CD4-positive, CD25-positive, alpha-beta regulatory T cell (primary cell): ENCODE measurements at regions not wholly inside any gene's neighbourhood (a gene's known extent, or its start where the extent isn't known, plus 50 kb on each side); places are given as distances from the start of the nearest gene placed in this dataset.

Experiments used
- ATAC-seq, 2 donors: fragments of 150-1000 bp; cut with Tn5 transposase; one replicate each; pipeline ENCODE4 v1.10.0; 2021; ENCODE audit warnings: low read depth in 2 of 2, moderate number of reproducible peaks in 2 of 2, moderate library complexity in 1 of 2
- DNase-seq, 3 donors: peaks; one replicate each; pipeline versions ENCODE4 v3.0.0 to v3.0.0-alpha.2; 2012 to 2022; ENCODE audit warnings: mixed read lengths in 1 of 3
- H3K27ac ChIP-seq: one replicate; pipeline ENCODE4 v1.7.0; 2013; ENCODE audit warnings: mild to moderate bottlenecking, low read length; ENCODE audit not compliant: insufficient read depth, poor library complexity, severe bottlenecking
- H3K27me3 ChIP-seq: one replicate; pipeline ENCODE4 v1.7.0; 2013; ENCODE audit warnings: low read length; ENCODE audit not compliant: control insufficient read depth, insufficient read depth
- H3K36me3 ChIP-seq: one replicate; pipeline ENCODE4 v1.7.0; 2013; ENCODE audit warnings: mild to moderate bottlenecking, low read length, moderate library complexity; ENCODE audit not compliant: control insufficient read depth, insufficient read depth
- H3K4me1 ChIP-seq: 2 replicates; pipeline ENCODE4 v1.7.0; 2013; ENCODE audit warnings: mild to moderate bottlenecking, low read length; ENCODE audit not compliant: insufficient read depth, control insufficient read depth, poor library complexity, severe bottlenecking
- H3K4me3 ChIP-seq: one replicate; pipeline ENCODE4 v1.7.0; 2013; ENCODE audit warnings: low read depth, mild to moderate bottlenecking, low read length, moderate library complexity
- H3K9me3 ChIP-seq, 2 experiments: 1 replicate in 1 of 2; 2 replicates in 1 of 2; pipeline ENCODE4 v1.7.0; 2013; ENCODE audit warnings: low read length in 2 of 2, mild to moderate bottlenecking in 1 of 2, moderate library complexity in 1 of 2; ENCODE audit not compliant: control insufficient read depth in 2 of 2
- H3K27ac Mint-ChIP-seq, 3 donors: one replicate each; pipeline ENCODE4 v1.8.0; 2020 to 2022; ENCODE audit warnings: mild to moderate bottlenecking in 3 of 3, mixed read lengths in 3 of 3, moderate library complexity in 2 of 3
- H3K27me3 Mint-ChIP-seq: one replicate; pipeline ENCODE4 v1.8.0; 2022; ENCODE audit warnings: mild to moderate bottlenecking, mixed read lengths
- H3K36me3 Mint-ChIP-seq: one replicate; pipeline ENCODE4 v1.8.0; 2020; ENCODE audit warnings: mixed read lengths
- H3K4me1 Mint-ChIP-seq, 4 donors: one replicate each; pipeline ENCODE4 v1.8.0; 2020 to 2022; ENCODE audit warnings: mixed read lengths in 4 of 4, mild to moderate bottlenecking in 1 of 4
- H3K4me3 Mint-ChIP-seq, 4 donors: one replicate each; pipeline ENCODE4 v1.8.0; 2020 to 2022; ENCODE audit warnings: mild to moderate bottlenecking in 4 of 4, mixed read lengths in 4 of 4, moderate library complexity in 3 of 4
- H3K9me3 Mint-ChIP-seq, 7 donors: one replicate each; pipeline ENCODE4 v1.8.0; 2020 to 2022; ENCODE audit warnings: mixed read lengths in 7 of 7, mild to moderate bottlenecking in 3 of 7, moderate library complexity in 2 of 7

DNA sequence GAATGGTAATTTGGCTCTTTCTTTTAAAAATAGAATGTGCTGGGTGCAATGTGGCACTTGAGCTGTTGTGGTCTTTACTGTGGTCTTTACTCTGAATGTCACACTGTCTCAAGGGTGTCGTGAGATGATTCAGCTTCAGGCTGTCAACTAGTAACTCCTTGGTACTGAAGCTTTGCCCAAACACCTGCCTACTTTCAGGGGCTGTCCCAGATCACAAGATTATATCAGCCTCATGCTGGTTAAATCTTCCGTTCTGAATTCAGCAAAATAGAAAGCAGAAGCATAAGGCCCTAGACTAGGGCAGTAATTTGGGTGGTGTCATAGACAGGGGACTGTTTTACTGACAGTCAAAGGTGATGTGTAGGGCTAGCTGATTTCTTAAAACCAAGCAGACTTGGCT lies 110.9 kb downstream of the BAMBI start:
- no peaks in the 10 kb centered on the region for H3K27me3 Mint-ChIP-seq
- H3K4me1 ChIP-seq = no peaks in the 10 kb centered on the region
- no peak for ATAC-seq

DNA sequence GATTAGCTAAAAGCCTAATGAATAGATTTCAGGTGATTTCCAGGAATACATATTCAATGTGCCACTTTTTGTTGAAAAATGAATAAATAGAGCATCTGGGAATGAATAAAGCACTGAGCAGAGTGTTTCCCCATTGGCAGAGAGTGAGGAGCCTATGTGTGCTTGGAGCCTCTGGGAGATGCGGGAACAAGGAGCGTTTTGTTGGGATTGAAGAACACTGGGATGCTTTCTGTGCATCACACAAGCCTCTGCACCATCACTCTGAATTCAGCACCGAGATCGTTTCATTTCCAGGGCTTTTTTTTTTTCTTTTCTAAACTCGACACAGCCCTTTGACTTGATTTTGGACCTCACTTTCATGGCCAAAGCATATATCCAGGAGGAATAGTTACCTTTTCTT lies 111.4 kb downstream of the BAMBI start:
- Mint-ChIP-seq H3K27ac (no peak overlapping the region), H3K36me3 (no peaks in the 10 kb centered on the region), H3K9me3 (peaks cover 0 to 2% (median 0%) of the 10 kb centered on the region in 7 donors), H3K27me3 (no peaks in the 10 kb centered on the region), H3K4me3 (no peak overlapping the region), H3K4me1 (no peaks in the 10 kb centered on the region)
- Histone ChIP-seq H3K36me3 (no peaks in the 10 kb centered on the region), H3K27me3 (no peaks in the 10 kb centered on the region), H3K4me3 (no peak overlapping the region), H3K27ac (no peak overlapping the region), H3K4me1 (no peaks in the 10 kb centered on the region), H3K9me3 (no peaks in the 10 kb centered on the region)
- ATAC-seq = no peak
- no peak for DNase-seq

More for the DNA sequence above, 110.9 kb downstream of the BAMBI start:
- H3K27ac ChIP-seq = no peak overlapping the region
- H3K9me3 ChIP-seq = no peaks in the 10 kb centered on the region
- Mint-ChIP-seq H3K36me3 (no peaks in the 10 kb centered on the region), H3K4me1 (no peaks in the 10 kb centered on the region), H3K4me3 (no peak overlapping the region), H3K9me3 (peaks cover 0 to 2% (median 0%) of the 10 kb centered on the region in 7 donors), H3K27ac (no peak overlapping the region)
- no peaks in the 10 kb centered on the region for H3K36me3 ChIP-seq
- peak in 1 of 3 donors; percentile 41 for DNase-seq
- H3K4me3 ChIP-seq = no peak overlapping the region
- no peaks in the 10 kb centered on the region for H3K27me3 ChIP-seq

DNA sequence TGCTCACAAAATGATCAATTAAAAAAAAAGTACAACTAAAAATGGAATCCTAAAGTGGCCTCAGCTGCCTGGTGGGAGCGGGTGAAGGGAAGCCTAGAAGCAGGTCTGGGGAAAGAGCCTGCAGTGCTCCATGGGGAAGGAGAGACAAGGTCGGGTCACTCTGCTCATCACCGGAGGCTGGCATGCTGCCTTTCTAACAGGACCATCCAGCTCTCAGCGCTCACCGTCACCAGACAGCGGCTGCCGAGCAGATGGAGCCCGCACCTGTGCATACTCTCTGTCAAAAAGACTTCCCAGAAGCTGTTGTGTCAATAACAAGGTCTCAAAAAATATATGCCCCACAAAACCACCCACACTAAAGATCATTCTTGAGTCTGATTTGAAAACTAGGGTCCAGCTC lies 112.8 kb downstream of the BAMBI start:
- H3K27me3 Mint-ChIP-seq = no peaks in the 10 kb centered on the region
- no peak for ATAC-seq
- H3K36me3 Mint-ChIP-seq = no peaks in the 10 kb centered on the region
- no peaks in the 10 kb centered on the region for H3K4me1 ChIP-seq
- no peak overlapping the region for H3K27ac ChIP-seq
- no peak overlapping the region for H3K4me3 Mint-ChIP-seq
- no peak overlapping the region for H3K4me3 ChIP-seq
- no peak for DNase-seq
- no peaks in the 10 kb centered on the region for H3K4me1 Mint-ChIP-seq
- H3K36me3 ChIP-seq = no peaks in the 10 kb centered on the region
- peaks cover 0 to 2% (median 0%) of the 10 kb centered on the region in 7 donors for H3K9me3 Mint-ChIP-seq
- no peak overlapping the region for H3K27ac Mint-ChIP-seq
- no peaks in the 10 kb centered on the region for H3K9me3 ChIP-seq
- H3K27me3 ChIP-seq = no peaks in the 10 kb centered on the region

DNA sequence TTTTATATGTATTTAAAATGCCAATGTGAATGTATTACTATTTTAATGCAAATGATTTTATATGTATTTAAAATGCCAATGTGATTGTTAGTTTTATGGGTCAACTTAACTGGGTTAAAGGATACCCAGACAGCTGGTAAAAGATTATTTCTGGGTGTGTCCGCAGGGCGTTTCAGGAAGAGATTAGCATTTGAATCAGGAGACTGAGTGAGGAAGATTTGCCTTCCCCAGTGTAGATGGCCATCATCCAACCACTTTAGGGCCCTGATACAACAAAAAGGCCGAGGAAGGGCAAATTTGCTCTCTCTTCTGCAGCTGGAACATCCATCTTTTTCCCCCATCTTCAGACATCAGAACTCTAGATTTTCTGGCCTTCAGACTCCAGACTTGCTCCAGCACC lies 116.2 kb downstream of the BAMBI start:
- no peaks in the 10 kb centered on the region for H3K36me3 ChIP-seq

DNA sequence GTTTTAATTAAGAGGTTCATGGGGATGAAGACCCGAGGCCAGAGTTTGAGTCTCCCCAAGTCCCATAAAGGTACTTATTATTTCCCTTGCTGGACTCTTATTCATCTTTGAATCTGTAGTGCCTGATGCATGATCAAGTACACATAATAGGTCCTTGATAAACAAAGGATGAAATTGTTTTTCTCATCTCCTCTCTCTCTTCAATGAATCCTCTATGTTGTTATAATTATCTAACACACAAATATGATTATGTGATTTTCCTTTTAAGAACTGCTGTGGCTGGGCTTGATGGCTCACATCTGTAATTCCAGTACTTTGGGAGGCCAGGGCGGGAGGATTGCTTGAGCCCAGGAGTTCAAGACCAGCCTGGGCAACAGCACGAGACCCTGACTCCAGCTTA lies 117.7 kb downstream of the BAMBI start:
- DNase-seq (no peak), ATAC-seq (no peak)
- Mint-ChIP-seq H3K36me3 (no peaks in the 10 kb centered on the region), H3K27ac (no peak overlapping the region), H3K4me1 (no peaks in the 10 kb centered on the region), H3K9me3 (peaks cover 0 to 2% (median 0%) of the 10 kb centered on the region in 7 donors), H3K4me3 (no peak overlapping the region), H3K27me3 (no peaks in the 10 kb centered on the region)
- Histone ChIP-seq H3K4me3 (no peak overlapping the region), H3K36me3 (no peaks in the 10 kb centered on the region), H3K27me3 (no peaks in the 10 kb centered on the region), H3K9me3 (no peaks in the 10 kb centered on the region), H3K4me1 (no peaks in the 10 kb centered on the region), H3K27ac (no peak overlapping the region)

More for the DNA sequence above, 116.2 kb downstream of the BAMBI start:
- no peaks in the 10 kb centered on the region for H3K27me3 ChIP-seq
- H3K9me3 Mint-ChIP-seq = no peaks in the 10 kb centered on the region
- ATAC-seq (no peak), DNase-seq (no peak)
- H3K27ac Mint-ChIP-seq = no peak overlapping the region
- H3K27ac ChIP-seq = no peak overlapping the region
- H3K4me3 Mint-ChIP-seq = no peak overlapping the region
- no peaks in the 10 kb centered on the region for H3K4me1 Mint-ChIP-seq
- no peaks in the 10 kb centered on the region for H3K4me1 ChIP-seq
- no peaks in the 10 kb centered on the region for H3K36me3 Mint-ChIP-seq
- H3K4me3 ChIP-seq = no peak overlapping the region
- H3K9me3 ChIP-seq = no peaks in the 10 kb centered on the region
- H3K27me3 Mint-ChIP-seq = no peaks in the 10 kb centered on the region

DNA sequence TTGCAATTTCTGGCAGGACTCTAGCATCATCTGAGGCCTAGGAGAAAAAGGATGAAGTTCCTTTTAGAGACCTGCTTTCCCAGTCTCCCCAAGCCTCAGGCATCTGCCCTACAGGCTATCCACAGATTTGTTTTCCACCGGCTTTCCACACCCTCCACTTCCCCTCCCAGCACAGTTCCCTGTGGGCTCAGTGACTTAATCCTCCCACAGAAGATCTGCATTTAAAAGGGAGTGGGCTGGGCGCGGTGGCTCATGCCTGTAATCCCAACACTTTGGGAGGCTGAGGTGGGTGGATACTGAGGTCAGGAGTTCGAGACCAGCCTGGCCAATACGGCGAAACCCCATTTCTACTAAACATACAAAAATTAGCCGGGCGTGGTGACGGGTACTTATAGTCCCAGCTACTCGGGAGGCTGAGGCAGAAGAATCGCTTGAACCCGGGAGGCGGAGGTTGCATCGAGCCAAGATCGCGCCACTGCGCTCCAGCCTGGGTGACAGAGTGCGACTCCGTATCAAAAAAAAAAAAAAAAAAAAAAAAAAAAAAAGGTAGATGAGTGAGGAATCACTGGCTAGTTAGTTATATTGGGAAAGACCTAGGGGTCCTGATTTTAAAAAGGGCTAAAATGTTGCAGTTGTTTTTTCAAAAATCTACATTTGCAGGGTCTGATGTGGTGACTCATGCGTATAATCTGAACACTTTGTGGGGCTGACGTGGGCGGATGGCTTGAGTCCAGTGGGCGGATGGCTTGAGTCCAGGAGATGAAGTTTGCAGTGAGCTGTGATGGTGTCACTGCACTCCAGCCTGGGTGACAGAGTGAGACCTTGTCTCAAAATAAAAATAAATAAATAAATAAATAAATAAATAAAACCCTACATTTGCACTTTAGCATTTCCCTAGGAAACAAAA lies 119.5 kb downstream of the BAMBI start:
- Mint-ChIP-seq H3K4me1 (no peaks in the 10 kb centered on the region), H3K4me3 (no peak overlapping the region), H3K27me3 (no peaks in the 10 kb centered on the region), H3K9me3 (peaks cover 0 to 2% (median 0%) of the 10 kb centered on the region in 7 donors), H3K36me3 (no peaks in the 10 kb centered on the region), H3K27ac (no peak overlapping the region)
- ATAC-seq (no peak), DNase-seq (no peak)
- Histone ChIP-seq H3K27me3 (no peaks in the 10 kb centered on the region), H3K9me3 (no peaks in the 10 kb centered on the region), H3K27ac (no peak overlapping the region), H3K4me3 (no peak overlapping the region), H3K4me1 (no peaks in the 10 kb centered on the region), H3K36me3 (no peaks in the 10 kb centered on the region)

DNA sequence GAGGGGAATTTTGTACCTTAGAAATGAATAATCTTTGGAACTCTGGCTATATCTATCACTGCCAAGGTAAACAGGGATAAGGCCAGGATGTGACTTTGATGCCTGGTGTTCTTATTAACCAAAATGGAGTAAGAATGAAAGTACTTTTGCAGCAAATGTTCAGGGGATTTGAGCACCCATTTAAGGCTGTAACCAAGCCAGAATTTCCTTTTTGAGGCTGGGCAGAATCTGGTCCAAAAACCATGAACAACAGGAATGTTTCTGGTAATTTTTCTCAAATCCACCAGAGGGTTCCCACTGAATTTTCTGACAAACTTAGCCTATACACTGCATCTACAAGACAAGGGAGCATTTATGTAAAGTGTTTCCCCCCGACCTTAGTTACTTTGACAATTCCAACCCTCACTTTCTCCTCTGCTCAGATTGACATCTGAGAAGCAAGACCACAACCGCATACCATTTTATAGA lies 120.6 kb downstream of the BAMBI start:
- no peak for ATAC-seq

More for the DNA sequence above, 120.6 kb downstream of the BAMBI start:
- H3K4me3 ChIP-seq = no peak overlapping the region
- no peak overlapping the region for H3K27ac ChIP-seq
- Mint-ChIP-seq H3K27me3 (no peaks in the 10 kb centered on the region), H3K9me3 (peaks cover 0 to 4% (median 0%) of the 10 kb centered on the region in 7 donors), H3K4me1 (no peaks in the 10 kb centered on the region), H3K4me3 (no peak overlapping the region), H3K27ac (no peak overlapping the region), H3K36me3 (no peaks in the 10 kb centered on the region)
- H3K27me3 ChIP-seq = no peaks in the 10 kb centered on the region
- no peaks in the 10 kb centered on the region for H3K4me1 ChIP-seq
- no peaks in the 10 kb centered on the region for H3K36me3 ChIP-seq
- no peak for DNase-seq
- no peaks in the 10 kb centered on the region for H3K9me3 ChIP-seq
